ENCODE measurements at regions not wholly inside any gene's neighbourhood (a gene's known extent, or its start where the extent isn't known, plus 50 kb on each side); places are given as distances from the start of the nearest gene placed in this dataset.
"Not testable (repeated sequence)": the region's sequence is repeated elsewhere in the genome, so short reads cannot be mapped to it uniquely, and the experiment has no call there.

- intact Hi-C loops (cut with DNase I) = no loop called here
- DNase-seq (no peak), ATAC-seq (ENCODE audit: poor library complexity) (no peak)
Observed at GRCh38 chr12:30578426-30578825, 117.2 kb downstream of the IPO8 start.

- intact Hi-C loops (cut with DNase I) = no loop called here
- no peak for ATAC-seq (ENCODE audit: poor library complexity)
Observed at GRCh38 chr12:30573145-30573544, 122.5 kb downstream of the IPO8 start.

GRCh38 chr12:30570211-30570890 lies 125.3 kb downstream of the IPO8 start:
- ATAC-seq (ENCODE audit: poor library complexity) (no peak), DNase-seq (no peak)
- intact Hi-C loops (cut with DNase I) = no loop called here

More at GRCh38 chr12:30573145-30573544, 122.5 kb downstream of the IPO8 start:
- DNase-seq = no peak

GRCh38 chr12:30569426-30569825 lies 126.2 kb downstream of the IPO8 start:
- no peak for ATAC-seq (ENCODE audit: poor library complexity)
- intact Hi-C loops (cut with DNase I) = no loop called here
- no peak for DNase-seq

GRCh38 chr12:30568453-30568852 lies 127.2 kb downstream of the IPO8 start:
- ATAC-seq (ENCODE audit: poor library complexity) (no peak), DNase-seq (no peak)
- intact Hi-C loops (cut with DNase I) = no loop called here

GRCh38 chr12:30567082-30567481 lies 128.6 kb downstream of the IPO8 start:
- intact Hi-C loops (cut with DNase I) = no loop called here
- ATAC-seq (ENCODE audit: poor library complexity) (no peak), DNase-seq (no peak)

GRCh38 chr12:30564394-30564793 lies 131.3 kb downstream of the IPO8 start:
- ATAC-seq (ENCODE audit: poor library complexity) = no peak
- DNase-seq = no peak
- intact Hi-C loops (cut with DNase I) = no loop called here

- intact Hi-C loops (cut with DNase I) = no loop called here
- ATAC-seq (ENCODE audit: poor library complexity) (no peak), DNase-seq (no peak)
Observed at GRCh38 chr12:30548203-30548602, 147.5 kb downstream of the IPO8 start.

- no peak for ATAC-seq (ENCODE audit: poor library complexity)
- DNase-seq = no peak
- intact Hi-C loops (cut with DNase I) = no loop called here
Observed at GRCh38 chr12:30546121-30546520, 149.5 kb downstream of the IPO8 start.

- ATAC-seq (ENCODE audit: poor library complexity); DNase-seq; intact Hi-C loops (cut with DNase I): not testable (repeated sequence)
Observed at GRCh38 chr12:30544704-30545103, 151.0 kb downstream of the IPO8 start.

- ATAC-seq (ENCODE audit: poor library complexity) (no peak), DNase-seq (no peak)
- intact Hi-C loops (cut with DNase I) = no loop called here
Observed at GRCh38 chr12:30537228-30537627, 158.4 kb downstream of the IPO8 start.

GRCh38 chr12:30533558-30534265 lies 162.0 kb downstream of the IPO8 start:
- DNase-seq (no peak), ATAC-seq (ENCODE audit: poor library complexity) (no peak)
- intact Hi-C loops (cut with DNase I) = no loop called here

GRCh38 chr12:30531731-30532678 lies 163.7 kb downstream of the IPO8 start:
- intact Hi-C loops (cut with DNase I) = no loop called here
- no peak for ATAC-seq (ENCODE audit: poor library complexity)
- no peak for DNase-seq

GRCh38 chr12:30529489-30530269 lies 166.0 kb downstream of the IPO8 start:
- ATAC-seq (ENCODE audit: poor library complexity) (no peak), DNase-seq (no peak)
- intact Hi-C loops (cut with DNase I) = no loop called here

GRCh38 chr12:30525171-30525570 lies 170.5 kb downstream of the IPO8 start:
- intact Hi-C loops (cut with DNase I) = no loop called here
- ATAC-seq (ENCODE audit: poor library complexity) = no peak
- DNase-seq = no peak

- intact Hi-C loops (cut with DNase I); DNase-seq; ATAC-seq (ENCODE audit: poor library complexity): not testable (repeated sequence)
Observed at GRCh38 chr12:30520285-30520684, 175.4 kb downstream of the IPO8 start.

- intact Hi-C loops (cut with DNase I) = no loop called here
- DNase-seq (no peak), ATAC-seq (ENCODE audit: poor library complexity) (no peak)
Observed at GRCh38 chr12:30519535-30519934, 176.1 kb downstream of the IPO8 start.

GRCh38 chr12:30517320-30517719 lies 178.3 kb downstream of the IPO8 start:
- intact Hi-C loops (cut with DNase I) = no loop called here
- DNase-seq (no peak), ATAC-seq (ENCODE audit: poor library complexity) (peak; percentile 80)

- DNase-seq (no peak), ATAC-seq (ENCODE audit: poor library complexity) (peak; percentile 45)
- intact Hi-C loops (cut with DNase I) = no loop called here
Observed at GRCh38 chr12:30515351-30515750, 180.3 kb downstream of the IPO8 start.

All from Right ventricle myocardium superior (tissue), 1 donor.